ENCODE measurements at regions not wholly inside any gene's neighbourhood (a gene's known extent, or its start where the extent isn't known, plus 50 kb on each side); places are given as distances from the start of the nearest gene placed in this dataset.
"Not testable (repeated sequence)": the region's sequence is repeated elsewhere in the genome, so short reads cannot be mapped to it uniquely, and the experiment has no call there.

GRCh38 chr15:28614420-28614819 lies 61.1 kb downstream of the GOLGA6L25 start:
- ATAC-seq; DNase-seq (ENCODE audit: missing footprints); intact Hi-C loops (cut with DNase I): not testable (repeated sequence)

DNA sequence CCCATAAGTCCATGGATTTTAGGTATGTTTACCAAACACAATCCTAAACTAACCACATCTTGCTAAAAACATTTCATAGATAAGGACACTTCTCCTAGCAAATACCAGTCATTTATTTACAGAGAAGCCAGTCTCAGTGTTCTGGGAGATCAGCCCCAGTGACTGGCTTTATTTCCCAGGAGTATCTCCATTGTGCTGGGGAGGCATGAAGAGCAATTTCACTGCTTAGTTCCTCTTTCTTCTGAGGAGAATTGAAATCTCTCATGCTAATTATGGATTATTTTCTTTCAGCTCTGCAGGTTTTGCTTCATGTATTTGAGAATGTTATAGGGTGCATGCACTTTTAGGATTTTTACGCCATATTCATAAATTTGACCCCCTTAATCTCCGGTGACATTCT lies 68.3 kb downstream of the GOLGA6L25 start:
- intact Hi-C loops (cut with DNase I); ATAC-seq; DNase-seq (ENCODE audit: missing footprints): not testable (repeated sequence)

DNA sequence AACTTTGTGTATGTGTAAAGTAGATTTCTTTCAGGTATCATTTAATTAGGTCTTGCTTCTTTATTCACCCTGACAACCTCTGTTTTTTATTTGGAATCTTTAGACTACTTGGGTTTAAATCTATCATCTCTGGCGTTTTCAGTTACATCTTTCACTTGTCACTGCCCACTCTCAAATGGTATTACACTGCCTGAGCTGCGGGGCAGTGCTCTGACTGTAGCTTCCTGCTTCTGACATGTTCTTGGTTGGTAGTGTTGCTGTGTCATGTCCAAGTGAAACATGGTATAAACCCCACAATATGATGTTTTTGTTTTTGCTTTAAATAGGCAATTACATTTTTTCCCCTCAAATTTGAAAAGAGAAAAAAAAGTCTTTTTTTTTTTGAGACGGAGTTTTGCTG lies 68.8 kb downstream of the GOLGA6L25 start:
- intact Hi-C loops (cut with DNase I); ATAC-seq; DNase-seq (ENCODE audit: missing footprints): not testable (repeated sequence)

- intact Hi-C loops (cut with DNase I); DNase-seq (ENCODE audit: missing footprints): not testable (repeated sequence)
- ATAC-seq: peak; percentile 64
Observed at GRCh38 chr15:28624381-28624780, 71.0 kb downstream of the GOLGA6L25 start.

DNA sequence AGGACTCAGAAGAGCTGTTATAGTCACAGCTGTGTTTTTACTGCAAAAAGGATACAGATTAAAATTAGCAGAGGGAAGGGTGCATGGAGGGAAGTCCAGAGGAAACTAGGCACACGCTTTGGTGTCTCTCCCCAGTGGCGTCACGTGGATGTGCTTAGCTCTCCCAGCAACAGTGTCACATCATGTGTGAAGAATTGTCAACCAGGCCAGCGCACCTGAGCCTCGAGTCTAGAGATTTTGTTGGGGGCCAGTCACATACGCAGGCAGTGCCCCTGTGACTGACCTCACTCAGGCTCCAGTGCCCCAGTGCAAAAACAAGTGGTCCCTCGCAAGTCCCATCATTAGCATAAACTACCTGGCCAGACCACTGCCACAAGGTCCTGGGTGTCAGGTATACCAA lies 73.2 kb downstream of the GOLGA8M start:
- intact Hi-C loops (cut with DNase I); ATAC-seq: not testable (repeated sequence)
- DNase-seq (ENCODE audit: missing footprints): peak; percentile 14

Data from Right ventricle myocardium inferior (tissue), 1 donor.